ENCODE measurements at regions not wholly inside any gene's neighbourhood (a gene's known extent, or its start where the extent isn't known, plus 50 kb on each side); places are given as distances from the start of the nearest gene placed in this dataset.

GRCh38 chr12:69099201-69099837 is 140.1 kb upstream of the CPSF6 start:
- Histone ChIP-seq H3K27ac (ENCODE audit: low read depth, low read length) (no peak overlapping the region), H3K9me3 (ENCODE audit: control insufficient read depth in 1 of 2, low read length in 2 of 2) (no peaks in the 10 kb centered on the region), H3K36me3 (ENCODE audit: insufficient read depth, low read length) (no peaks in the 10 kb centered on the region), H3K4me3 (ENCODE audit: low read length in 2 of 2) (no peak overlapping the region), H3K27me3 (ENCODE audit: insufficient read depth, low read length) (peaks cover 3% of the 10 kb centered on the region), H3K4me1 (ENCODE audit: insufficient read depth, low read length) (no peaks in the 10 kb centered on the region)
- ChIA-PET POLR2A (ENCODE audit: partially characterized antibody) (no interaction called here), CTCF (ENCODE audit: partially characterized antibody) (no interaction called here)
- no peak for DNase-seq
- Mint-ChIP-seq H3K4me1 (peaks cover 0 to 5% (median 3%) of the 10 kb centered on the region in 4 donors), H3K27ac (no peak overlapping the region), H3K27me3 (peaks cover 5 to 8% of the 10 kb centered on the region in 2 donors), H3K36me3 (no peaks in the 10 kb centered on the region), H3K9me3 (no peaks in the 10 kb centered on the region), H3K4me3 (no peak overlapping the region)
- intact Hi-C loops (cut with micrococcal nuclease), result no loop called here

- intact Hi-C loops (cut with micrococcal nuclease), result no loop called here
- peaks cover 5 to 8% of the 10 kb centered on the region in 2 donors for H3K27me3 Mint-ChIP-seq
- DNase-seq, result no peak
- no peak overlapping the region for H3K4me3 Mint-ChIP-seq
- CTCF ChIA-PET (ENCODE audit: partially characterized antibody), result no interaction called here
- Histone ChIP-seq H3K36me3 (ENCODE audit: insufficient read depth, low read length) (no peaks in the 10 kb centered on the region), H3K4me1 (ENCODE audit: insufficient read depth, low read length) (no peaks in the 10 kb centered on the region), H3K27me3 (ENCODE audit: insufficient read depth, low read length) (peaks cover 3% of the 10 kb centered on the region), H3K9me3 (ENCODE audit: control insufficient read depth in 1 of 2, low read length in 2 of 2) (no peaks in the 10 kb centered on the region), H3K27ac (ENCODE audit: low read depth, low read length) (no peak overlapping the region), H3K4me3 (ENCODE audit: low read length in 2 of 2) (no peak overlapping the region)
- no peak overlapping the region for H3K27ac Mint-ChIP-seq
- POLR2A ChIA-PET (ENCODE audit: partially characterized antibody), result no interaction called here
- H3K36me3 Mint-ChIP-seq, result no peaks in the 10 kb centered on the region
- H3K4me1 Mint-ChIP-seq, result peaks cover 0 to 5% (median 3%) of the 10 kb centered on the region in 4 donors
- no peaks in the 10 kb centered on the region for H3K9me3 Mint-ChIP-seq
These were observed 137.9 kb upstream of the CPSF6 start for GRCh38 chr12:69101505-69101904.

- intact Hi-C loops (cut with micrococcal nuclease), result no loop called here
- Histone ChIP-seq H3K27ac (ENCODE audit: low read depth, low read length) (no peak overlapping the region), H3K36me3 (ENCODE audit: insufficient read depth, low read length) (no peaks in the 10 kb centered on the region), H3K4me1 (ENCODE audit: insufficient read depth, low read length) (no peaks in the 10 kb centered on the region), H3K4me3 (ENCODE audit: low read length in 2 of 2) (no peak overlapping the region), H3K9me3 (ENCODE audit: control insufficient read depth in 1 of 2, low read length in 2 of 2) (no peaks in the 10 kb centered on the region), H3K27me3 (ENCODE audit: insufficient read depth, low read length) (peaks cover 3% of the 10 kb centered on the region)
- Mint-ChIP-seq H3K9me3 (no peaks in the 10 kb centered on the region), H3K4me3 (no peak overlapping the region), H3K27me3 (peaks cover 5 to 8% of the 10 kb centered on the region in 2 donors), H3K4me1 (peaks cover 0 to 5% (median 3%) of the 10 kb centered on the region in 4 donors), H3K36me3 (no peaks in the 10 kb centered on the region), H3K27ac (no peak overlapping the region)
- CTCF ChIA-PET (ENCODE audit: partially characterized antibody), result interaction anchor here (1.0 kb wide), 1 partner anchor 34 kb away, joined by 3 read pairs; no protein-coding TSS in a partner anchor
- POLR2A ChIA-PET (ENCODE audit: partially characterized antibody), result no interaction called here
- DNase-seq, result no peak
These were observed 136.5 kb upstream of the CPSF6 start for GRCh38 chr12:69102856-69103255.

- H3K9me3 ChIP-seq (ENCODE audit: control insufficient read depth in 1 of 2, low read length in 2 of 2), result no peaks in the 10 kb centered on the region
- no peak for DNase-seq
- Mint-ChIP-seq H3K27me3 (peaks cover 0 to 5% of the 10 kb centered on the region in 2 donors), H3K4me1 (peaks cover 0 to 5% (median 3%) of the 10 kb centered on the region in 4 donors), H3K36me3 (no peaks in the 10 kb centered on the region), H3K4me3 (no peak overlapping the region), H3K9me3 (peaks cover 0 to 4% (median 0%) of the 10 kb centered on the region in 8 donors), H3K27ac (no peak overlapping the region)
- ChIA-PET POLR2A (ENCODE audit: partially characterized antibody) (no interaction called here), CTCF (ENCODE audit: partially characterized antibody) (no interaction called here)
- no peak overlapping the region for H3K4me3 ChIP-seq (ENCODE audit: low read length in 2 of 2)
- no peaks in the 10 kb centered on the region for H3K4me1 ChIP-seq (ENCODE audit: insufficient read depth, low read length)
- H3K36me3 ChIP-seq (ENCODE audit: insufficient read depth, low read length), result no peaks in the 10 kb centered on the region
- intact Hi-C loops (cut with micrococcal nuclease), result no loop called here
- H3K27me3 ChIP-seq (ENCODE audit: insufficient read depth, low read length), result peaks cover 3% of the 10 kb centered on the region
- H3K27ac ChIP-seq (ENCODE audit: low read depth, low read length), result no peak overlapping the region
These were observed 134.0 kb upstream of the CPSF6 start for GRCh38 chr12:69105101-69105962.

GRCh38 chr12:69106482-69107118 is 132.8 kb upstream of the CPSF6 start:
- no peaks in the 10 kb centered on the region for H3K36me3 ChIP-seq (ENCODE audit: insufficient read depth, low read length)
- Mint-ChIP-seq H3K27me3 (peaks cover 0 to 5% of the 10 kb centered on the region in 2 donors), H3K27ac (no peak overlapping the region), H3K4me1 (peaks cover 0 to 5% (median 3%) of the 10 kb centered on the region in 4 donors), H3K36me3 (no peaks in the 10 kb centered on the region), H3K9me3 (peaks cover 0 to 4% (median 0%) of the 10 kb centered on the region in 8 donors), H3K4me3 (no peak overlapping the region)
- no peaks in the 10 kb centered on the region for H3K27me3 ChIP-seq (ENCODE audit: insufficient read depth, low read length)
- H3K27ac ChIP-seq (ENCODE audit: low read depth, low read length), result no peak overlapping the region
- H3K9me3 ChIP-seq (ENCODE audit: control insufficient read depth in 1 of 2, low read length in 2 of 2), result no peaks in the 10 kb centered on the region
- intact Hi-C loops (cut with micrococcal nuclease), result no loop called here
- CTCF ChIA-PET (ENCODE audit: partially characterized antibody), result no interaction called here
- DNase-seq, result no peak
- POLR2A ChIA-PET (ENCODE audit: partially characterized antibody), result no interaction called here
- H3K4me3 ChIP-seq (ENCODE audit: low read length in 2 of 2), result no peak overlapping the region
- H3K4me1 ChIP-seq (ENCODE audit: insufficient read depth, low read length), result no peaks in the 10 kb centered on the region

GRCh38 chr12:69107541-69107940 is 131.8 kb upstream of the CPSF6 start:
- DNase-seq, result no peak
- Histone ChIP-seq H3K9me3 (ENCODE audit: control insufficient read depth in 1 of 2, low read length in 2 of 2) (no peaks in the 10 kb centered on the region), H3K36me3 (ENCODE audit: insufficient read depth, low read length) (no peaks in the 10 kb centered on the region), H3K4me3 (ENCODE audit: low read length in 2 of 2) (no peak overlapping the region), H3K27me3 (ENCODE audit: insufficient read depth, low read length) (no peaks in the 10 kb centered on the region), H3K4me1 (ENCODE audit: insufficient read depth, low read length) (no peaks in the 10 kb centered on the region), H3K27ac (ENCODE audit: low read depth, low read length) (no peak overlapping the region)
- Mint-ChIP-seq H3K9me3 (peaks cover 0 to 4% (median 0%) of the 10 kb centered on the region in 8 donors), H3K4me1 (peaks cover 0 to 5% (median 3%) of the 10 kb centered on the region in 4 donors), H3K36me3 (no peaks in the 10 kb centered on the region), H3K27ac (no peak overlapping the region), H3K27me3 (peaks cover 0 to 5% of the 10 kb centered on the region in 2 donors), H3K4me3 (no peak overlapping the region)
- intact Hi-C loops (cut with micrococcal nuclease), result no loop called here
- ChIA-PET POLR2A (ENCODE audit: partially characterized antibody) (no interaction called here), CTCF (ENCODE audit: partially characterized antibody) (no interaction called here)

GRCh38 chr12:69108037-69108436 is 131.3 kb upstream of the CPSF6 start:
- intact Hi-C loops (cut with micrococcal nuclease), result no loop called here
- peaks cover 0 to under 1% (median 0%) of the 10 kb centered on the region in 4 donors for H3K4me1 Mint-ChIP-seq
- H3K9me3 Mint-ChIP-seq, result peaks cover 0 to 4% (median 0%) of the 10 kb centered on the region in 8 donors
- ChIA-PET POLR2A (ENCODE audit: partially characterized antibody) (no interaction called here), CTCF (ENCODE audit: partially characterized antibody) (no interaction called here)
- Histone ChIP-seq H3K36me3 (ENCODE audit: insufficient read depth, low read length) (no peaks in the 10 kb centered on the region), H3K4me3 (ENCODE audit: low read length in 2 of 2) (no peak overlapping the region), H3K27me3 (ENCODE audit: insufficient read depth, low read length) (no peaks in the 10 kb centered on the region), H3K4me1 (ENCODE audit: insufficient read depth, low read length) (no peaks in the 10 kb centered on the region), H3K27ac (ENCODE audit: low read depth, low read length) (no peak overlapping the region), H3K9me3 (ENCODE audit: control insufficient read depth in 1 of 2, low read length in 2 of 2) (no peaks in the 10 kb centered on the region)
- DNase-seq, result no peak
- H3K4me3 Mint-ChIP-seq, result peak overlapping the region in 1 of 8 donors; percentile 2
- no peaks in the 10 kb centered on the region for H3K36me3 Mint-ChIP-seq
- peaks cover 0 to 3% of the 10 kb centered on the region in 2 donors for H3K27me3 Mint-ChIP-seq
- H3K27ac Mint-ChIP-seq, result peak overlapping the region in 1 of 7 donors; percentile 63

All from CD4-positive, alpha-beta memory T cell (primary cell).